Heart left ventricle (tissue), 16 donors: ENCODE measurements at regions not wholly inside any gene's neighbourhood (a gene's known extent, or its start where the extent isn't known, plus 50 kb on each side); places are given as distances from the start of the nearest gene placed in this dataset.

Experiments used
- ATAC-seq, 4 donors: fragments of 200-7000 bp; cut with Tn5 transposase; one replicate each; pipeline ENCODE4 v1.9.1; 2020 to 2022; ENCODE audit warnings: moderate library complexity in 4 of 4, mild to moderate bottlenecking in 3 of 4, moderate number of reproducible peaks in 1 of 4
- DNase-seq, 5 donors: peaks; one replicate each; pipeline ENCODE4 v3.0.0-alpha.2; 2020
- H3K27ac ChIP-seq, 12 donors: fragments of 200-600 bp; sonication (generic) in 4 of 12; one replicate each; pipeline versions ENCODE4 v1.5.0 to v1.8.0; 2016 to 2022; ENCODE audit warnings: mild to moderate bottlenecking in 2 of 12
- H3K27me3 ChIP-seq, 9 donors: fragments of 200-600 bp; sonication (generic) in 2 of 9; one replicate each; pipeline versions ENCODE4 v1.5.1 to v1.8.0; 2016 to 2022; ENCODE audit warnings: mild to moderate bottlenecking in 3 of 9
- H3K36me3 ChIP-seq, 9 donors: fragments of 200-600 bp; sonication (generic) in 2 of 9; one replicate each; pipeline versions ENCODE4 v1.5.0 to v1.8.0; 2018 to 2022; ENCODE audit warnings: mild to moderate bottlenecking in 2 of 9
- H3K4me1 ChIP-seq, 12 donors: fragments of 200-600 bp; sonication (generic) in 4 of 12; one replicate each; pipeline versions ENCODE4 v1.5.0 to v1.8.0; 2016 to 2022; ENCODE audit warnings: mild to moderate bottlenecking in 3 of 12
- H3K4me3 ChIP-seq, 12 donors: fragments of 200-600 bp; sonication (generic) in 4 of 12; one replicate each; pipeline versions ENCODE4 v1.5.0 to v1.8.0; 2017 to 2022; ENCODE audit warnings: mild to moderate bottlenecking in 9 of 12, moderate library complexity in 4 of 12
- H3K9me3 ChIP-seq, 12 donors: fragments of 200-600 bp; sonication (generic) in 4 of 12; one replicate each; pipeline versions ENCODE4 v1.5.0 to v1.8.0; 2016 to 2022; ENCODE audit warnings: mild to moderate bottlenecking in 1 of 12
- CTCF ChIP-seq, 12 donors: fragments of 200-600 bp; sonication (generic) in 4 of 12; IDR thresholded peaks; one replicate each; pipeline versions ENCODE4 v1.5.0 to v1.8.0; 2018 to 2022; ENCODE audit warnings: antibody characterized with exemption in 12 of 12, mild to moderate bottlenecking in 5 of 12
- POLR2A ChIP-seq, 2 donors: fragments of 450-650 bp; IDR thresholded peaks; one replicate each; pipeline ENCODE4 v1.6.1; 2017; ENCODE audit warnings: antibody characterized with exemption in 2 of 2, mild to moderate bottlenecking in 2 of 2, moderate library complexity in 2 of 2
- WGBS, 4 donors: extraction: QIAGEN DNeasy Blood & Tissue Kit in 2 of 4; methylation state at CpG; one replicate each; pipeline versions ENCODE4 v1.1.5 to v1.1.7; 2013 to 2018; 5-methylcytosine and 5-hydroxymethylcytosine counted together
- intact Hi-C, 10 donors: fragments of 100-400 bp; cut with DNase I; formaldehyde crosslinking; loops; one replicate each; pipeline versions ENCODE4 v1.11.1 to v1.14.2; 2022
- donor health status: ischemic (EF 13 %, LVEDD 7.1; RV severe dilation, severe dysfunction).
- donor health status: healthy with polysubstance abuse.
- donor health status: DM: no; HTN: yes; CAD: no.
- donor health status: DM: no; HTN: no; CAD: no.
- donor health status: ischemic (EF 25% LVEDD 6.9; RV normal size, moderate dysfunction).
- donor health status: ischemic (EF 25% LVEDD 5.7; RV mildly dilated, moderate dysfunction).
- donor health status: healthy.
- donor health status: DM: yes; HTN: yes; CAD: no.
- donor health status: ischemic (EF 35%, LVEDD 5.7; RV mildly dilated, moderate dysfunction).
- donor health status: nonischemic (EF 11% LVEDD 7.7; RV severe dilation, severe dysfunction).
- donor health status: DM: yes; HTN: yes; CAD: no.
- donor health status: PGD.
- donor health status: ischemic (EF 29% LVEDD 5.4; RV normal size, mild dysfunction).
- donor health status: nonischemic (EF 23%, LVEDD 6.1; RV moderate dilation, normal function).

- no peak for ATAC-seq
- intact Hi-C loops = no loop called here
- Histone ChIP-seq H3K4me1 (no peaks in the 10 kb centered on the region), H3K27me3 (no peaks in the 10 kb centered on the region), H3K9me3 (no peaks in the 10 kb centered on the region), H3K4me3 (no peak overlapping the region), H3K36me3 (no peaks in the 10 kb centered on the region), H3K27ac (no peak overlapping the region)
- no peak for DNase-seq
- 60 to 92% (median 70%) methylated on average over 2 of the region's 2 CpGs for WGBS, 4 donors
- no peak for TF ChIP-seq CTCF (IDR thresholded peaks at IDR 0.05)
- no peak for TF ChIP-seq POLR2A (IDR thresholded peaks at IDR 0.05)
These were observed 87.5 kb upstream of the KLF12 start for GRCh38 chr13:74221752-74222151.

GRCh38 chr13:74219566-74219965, 85.4 kb upstream of the KLF12 start:
- TF ChIP-seq CTCF (IDR thresholded peaks at IDR 0.05) (no peak), POLR2A (IDR thresholded peaks at IDR 0.05) (no peak)
- Histone ChIP-seq H3K4me1 (no peaks in the 10 kb centered on the region), H3K9me3 (no peaks in the 10 kb centered on the region), H3K36me3 (no peaks in the 10 kb centered on the region), H3K4me3 (no peak overlapping the region), H3K27ac (no peak overlapping the region), H3K27me3 (no peaks in the 10 kb centered on the region)
- WGBS, 4 donors = 80 to 84% (median 83%) methylated on average over 2 of the region's 2 CpGs
- ATAC-seq = no peak
- no peak for DNase-seq
- intact Hi-C loops = no loop called here

GRCh38 chr13:74218291-74218690, 84.1 kb upstream of the KLF12 start:
- no peak for TF ChIP-seq POLR2A (IDR thresholded peaks at IDR 0.05)
- no peak for TF ChIP-seq CTCF (IDR thresholded peaks at IDR 0.05)
- intact Hi-C loops = no loop called here
- Histone ChIP-seq H3K4me1 (no peaks in the 10 kb centered on the region), H3K9me3 (no peaks in the 10 kb centered on the region), H3K4me3 (no peak overlapping the region), H3K27me3 (no peaks in the 10 kb centered on the region), H3K27ac (no peak overlapping the region), H3K36me3 (no peaks in the 10 kb centered on the region)
- DNase-seq (no peak), ATAC-seq (no peak)
- 90 to 93% (median 92%) methylated on average over 7 of the region's 7 CpGs for WGBS, 4 donors

GRCh38 chr13:74217811-74218210, 83.6 kb upstream of the KLF12 start:
- Histone ChIP-seq H3K4me1 (no peaks in the 10 kb centered on the region), H3K4me3 (no peak overlapping the region), H3K27me3 (no peaks in the 10 kb centered on the region), H3K27ac (no peak overlapping the region), H3K36me3 (no peaks in the 10 kb centered on the region), H3K9me3 (no peaks in the 10 kb centered on the region)
- TF ChIP-seq CTCF (IDR thresholded peaks at IDR 0.05) (no peak), POLR2A (IDR thresholded peaks at IDR 0.05) (no peak)
- DNase-seq = no peak
- intact Hi-C loops = loop anchor here in 1 of 10 donors (2.0 kb wide), 1 partner anchor 75 kb away; no protein-coding TSS in a partner anchor
- 81 to 97% (median 90%) methylated on average over 1 of the region's 1 CpG for WGBS, 4 donors
- ATAC-seq = no peak
